ENCODE measurements at regions not wholly inside any gene's neighbourhood (a gene's known extent, or its start where the extent isn't known, plus 50 kb on each side); places are given as distances from the start of the nearest gene placed in this dataset.

GRCh38 chr2:60693551-60693950 lies 62.5 kb upstream of the PAPOLG start:
- H3K4me1 ChIP-seq (ENCODE audit: control insufficient read depth in 5 of 5, insufficient read depth in 5 of 5, low read length in 5 of 5) = no peaks in the 10 kb centered on the region
- H3K9me3 ChIP-seq (ENCODE audit: control insufficient read depth in 4 of 4, insufficient read depth in 3 of 4, low read length in 3 of 4) = no peaks in the 10 kb centered on the region
- no peaks in the 10 kb centered on the region for H3K36me3 ChIP-seq (ENCODE audit: control insufficient read depth in 4 of 4, insufficient read depth in 4 of 4, low read length in 4 of 4)
- no peaks in the 10 kb centered on the region for H3K27me3 ChIP-seq (ENCODE audit: control insufficient read depth in 3 of 3, insufficient read depth in 3 of 3, low read length in 2 of 3)
- no peak for DNase-seq
- no peak overlapping the region for H3K9ac ChIP-seq (ENCODE audit: insufficient read depth in 1 of 2, low read length in 2 of 2)
- no peak for ATAC-seq (ENCODE audit: insufficient read depth, low FRiP score)
- no peak for TF ChIP-seq CTCF (IDR thresholded peaks at IDR 0.05; ENCODE audit: control extremely low read depth, extremely low read depth)
- no peak overlapping the region for H3K4me3 ChIP-seq
- no peak overlapping the region for H3K27ac ChIP-seq (ENCODE audit: low read depth in 1 of 2, low read length in 1 of 2)
- 92 to 97% methylated on average over 3 of the region's 3 CpGs for WGBS, 2 donors

GRCh38 chr2:60695793-60696192 lies 60.3 kb upstream of the PAPOLG start:
- DNase-seq (no peak), ATAC-seq (ENCODE audit: insufficient read depth, low FRiP score) (no peak)
- H3K9me3 ChIP-seq (ENCODE audit: control insufficient read depth in 4 of 4, insufficient read depth in 3 of 4, low read length in 3 of 4) = no peaks in the 10 kb centered on the region
- H3K27ac ChIP-seq (ENCODE audit: low read depth in 1 of 2, low read length in 1 of 2) = no peak overlapping the region
- no peaks in the 10 kb centered on the region for H3K4me1 ChIP-seq (ENCODE audit: control insufficient read depth in 5 of 5, insufficient read depth in 5 of 5, low read length in 5 of 5)
- H3K36me3 ChIP-seq (ENCODE audit: control insufficient read depth in 4 of 4, insufficient read depth in 4 of 4, low read length in 4 of 4) = no peaks in the 10 kb centered on the region
- 79 to 88% methylated on average over 4 of the region's 4 CpGs for WGBS, 2 donors
- no peaks in the 10 kb centered on the region for H3K27me3 ChIP-seq (ENCODE audit: control insufficient read depth in 3 of 3, insufficient read depth in 3 of 3, low read length in 2 of 3)
- TF ChIP-seq CTCF (IDR thresholded peaks at IDR 0.05; ENCODE audit: control extremely low read depth, extremely low read depth) = no peak
- H3K9ac ChIP-seq (ENCODE audit: insufficient read depth in 1 of 2, low read length in 2 of 2) = no peak overlapping the region
- H3K4me3 ChIP-seq = no peak overlapping the region

GRCh38 chr2:60699617-60700016 lies 56.5 kb upstream of the PAPOLG start:
- WGBS, 2 donors = 77 to 86% methylated on average over 4 of the region's 4 CpGs
- TF ChIP-seq CTCF (IDR thresholded peaks at IDR 0.05; ENCODE audit: control extremely low read depth, extremely low read depth) = no peak

GRCh38 chr2:60706021-60706420 lies 50.0 kb upstream of the PAPOLG start:
- no peak overlapping the region for H3K27ac ChIP-seq (ENCODE audit: low read depth in 1 of 2, low read length in 1 of 2)
- H3K36me3 ChIP-seq (ENCODE audit: control insufficient read depth in 4 of 4, insufficient read depth in 4 of 4, low read length in 4 of 4) = no peaks in the 10 kb centered on the region
- H3K9me3 ChIP-seq (ENCODE audit: control insufficient read depth in 4 of 4, insufficient read depth in 3 of 4, low read length in 3 of 4) = peaks cover 0 to 2% (median 0%) of the 10 kb centered on the region in 4 donors
- H3K27me3 ChIP-seq (ENCODE audit: control insufficient read depth in 3 of 3, insufficient read depth in 3 of 3, low read length in 2 of 3) = no peaks in the 10 kb centered on the region
- no peaks in the 10 kb centered on the region for H3K4me1 ChIP-seq (ENCODE audit: control insufficient read depth in 5 of 5, insufficient read depth in 5 of 5, low read length in 5 of 5)
- H3K9ac ChIP-seq (ENCODE audit: insufficient read depth in 1 of 2, low read length in 2 of 2) = no peak overlapping the region
- H3K4me3 ChIP-seq = no peak overlapping the region
- WGBS, 2 donors = 77 to 86% methylated on average over 4 of the region's 4 CpGs
- no peak for ATAC-seq (ENCODE audit: insufficient read depth, low FRiP score)
- DNase-seq = no peak
- no peak for TF ChIP-seq CTCF (IDR thresholded peaks at IDR 0.05; ENCODE audit: control extremely low read depth, extremely low read depth)

More at GRCh38 chr2:60699617-60700016, 56.5 kb upstream of the PAPOLG start:
- Histone ChIP-seq H3K36me3 (ENCODE audit: control insufficient read depth in 4 of 4, insufficient read depth in 4 of 4, low read length in 4 of 4) (no peaks in the 10 kb centered on the region), H3K4me1 (ENCODE audit: control insufficient read depth in 5 of 5, insufficient read depth in 5 of 5, low read length in 5 of 5) (no peaks in the 10 kb centered on the region), H3K27ac (ENCODE audit: low read depth in 1 of 2, low read length in 1 of 2) (no peak overlapping the region), H3K9me3 (ENCODE audit: control insufficient read depth in 4 of 4, insufficient read depth in 3 of 4, low read length in 3 of 4) (peaks cover 0 to 2% (median 0%) of the 10 kb centered on the region in 4 donors), H3K27me3 (ENCODE audit: control insufficient read depth in 3 of 3, insufficient read depth in 3 of 3, low read length in 2 of 3) (no peaks in the 10 kb centered on the region), H3K4me3 (no peak overlapping the region), H3K9ac (ENCODE audit: insufficient read depth in 1 of 2, low read length in 2 of 2) (no peak overlapping the region)
- no peak for ATAC-seq (ENCODE audit: insufficient read depth, low FRiP score)
- DNase-seq = no peak
